Adrenal gland (tissue), 9 donors: ENCODE measurements at regions not wholly inside any gene's neighbourhood (a gene's known extent, or its start where the extent isn't known, plus 50 kb on each side); places are given as distances from the start of the nearest gene placed in this dataset.

Experiments used
- DNase-seq, 7 donors: peaks; one replicate each; pipeline ENCODE4 v3.0.0-alpha.2; 2019 to 2020
- H3K27ac ChIP-seq, 5 donors: fragments of 200-600 bp; sonication (generic) in 4 of 5; 1 replicate in 3 of 5; 2 replicates in 2 of 5; pipeline versions ENCODE4 v1.5.1 to v1.8.0; 2016 to 2020; ENCODE audit warnings: mild to moderate bottlenecking in 1 of 5
- H3K27me3 ChIP-seq: fragments of 200-600 bp; 2 replicates; pipeline ENCODE4 v1.8.0; 2021
- H3K36me3 ChIP-seq, 2 donors: fragments of 200-600 bp; replicated peaks in 1 of 2; 1 replicate in 1 of 2; 2 replicates in 1 of 2; pipeline versions ENCODE4 v1.5.1 to v1.8.0; 2018 to 2022
- H3K4me1 ChIP-seq, 2 donors: fragments of 200-600 bp; replicated peaks in 1 of 2; 1 replicate in 1 of 2; 2 replicates in 1 of 2; pipeline versions ENCODE4 v1.5.1 to v1.8.0; 2018 to 2021
- H3K4me3 ChIP-seq, 4 donors: fragments of 200-600 bp; sonication (generic) in 3 of 4; one replicate each; pipeline ENCODE4 v1.5.1; 2016 to 2018
- H3K9me3 ChIP-seq, 3 donors: fragments of 200-600 bp; sonication (generic) in 1 of 3; replicated peaks in 1 of 3; 1 replicate in 2 of 3; 2 replicates in 1 of 3; pipeline versions ENCODE4 v1.5.1 to v1.8.0; 2016 to 2021
- CTCF ChIP-seq, 6 experiments: fragments of 450-650 bp in 4 of 6; fragments of 200-600 bp in 2 of 6; sonication (generic) in 1 of 6; IDR thresholded peaks; 1 replicate in 5 of 6; 2 replicates in 1 of 6; pipeline versions ENCODE4 v1.5.1 to v1.8.0; 2016 to 2021; ENCODE audit warnings: antibody characterized with exemption in 6 of 6, mild to moderate bottlenecking in 2 of 6, moderate library complexity in 1 of 6
- POLR2A ChIP-seq, 2 donors: fragments of 450-650 bp; IDR thresholded peaks; one replicate each; pipeline ENCODE4 v1.6.1; 2017; ENCODE audit warnings: antibody characterized with exemption in 2 of 2, mild to moderate bottlenecking in 2 of 2, moderate library complexity in 1 of 2
- WGBS, 4 donors: extraction: QIAGEN DNeasy Blood & Tissue Kit in 2 of 4; methylation state at CpG; one replicate each; pipeline versions ENCODE4 v1.1.5 to v1.1.7; 2013 to 2017; 5-methylcytosine and 5-hydroxymethylcytosine counted together
- intact Hi-C, 2 donors: fragments of 100-400 bp; cut with DNase I; formaldehyde crosslinking; loops; one replicate each; pipeline versions ENCODE4 v1.14.1 to v1.15.0; 2022 to 2023
- donor health status: healthy with polysubstance abuse.
- donor health status: Bipolar disorder and iron deficiency.
- donor health status: DM: yes; HTN: yes; CAD: no.
- donor health status: DM: no; HTN: no; CAD: no.
- donor health status: DM: no; HTN: no; CAD: no.

- no peaks in the 10 kb centered on the region for H3K9me3 ChIP-seq
- H3K4me1 ChIP-seq = no peaks in the 10 kb centered on the region
- no peak overlapping the region for H3K4me3 ChIP-seq
- no peaks in the 10 kb centered on the region for H3K27me3 ChIP-seq
- TF ChIP-seq CTCF (IDR thresholded peaks at IDR 0.05) (no peak), POLR2A (IDR thresholded peaks at IDR 0.05) (no peak)
- H3K36me3 ChIP-seq = no peaks in the 10 kb centered on the region
- intact Hi-C loops = no loop called here
- no peak overlapping the region for H3K27ac ChIP-seq
- WGBS, 4 donors = 89 to 94% (median 91%) methylated on average over 3 of the region's 3 CpGs
- DNase-seq = no peak
These were observed 180.9 kb upstream of the PLXNA2 start for GRCh38 chr1:208425096-208425495.

DNA sequence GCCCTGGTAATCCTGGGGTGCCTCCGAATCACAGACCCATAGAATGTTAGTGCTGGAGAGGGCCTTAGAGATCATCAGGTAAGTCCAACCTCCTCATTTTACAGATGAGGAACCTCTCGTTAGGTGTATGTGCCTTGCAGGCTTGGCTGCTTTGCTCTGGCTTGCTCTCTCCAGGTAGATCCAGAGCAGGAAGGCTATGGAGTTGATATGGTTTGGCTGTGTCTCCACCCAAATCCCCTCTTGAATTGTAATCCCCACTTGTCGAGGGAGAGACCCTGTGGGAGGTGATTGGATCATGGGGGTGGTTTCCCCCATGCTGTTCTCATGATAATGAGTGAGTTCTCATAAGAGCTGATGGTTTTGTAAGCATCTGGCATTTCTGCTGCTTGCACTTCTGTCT is 186.0 kb upstream of the PLXNA2 start:
- H3K27me3 ChIP-seq = no peaks in the 10 kb centered on the region
- no peaks in the 10 kb centered on the region for H3K36me3 ChIP-seq
- H3K9me3 ChIP-seq = no peaks in the 10 kb centered on the region
- no peak for DNase-seq
- TF ChIP-seq POLR2A (IDR thresholded peaks at IDR 0.05) (no peak), CTCF (IDR thresholded peaks at IDR 0.05) (no peak)
- intact Hi-C loops = no loop called here
- H3K4me1 ChIP-seq = no peaks in the 10 kb centered on the region
- WGBS, 4 donors = 73 to 78% (median 77%) methylated on average over 3 of the region's 3 CpGs
- H3K27ac ChIP-seq = no peak overlapping the region
- no peak overlapping the region for H3K4me3 ChIP-seq

GRCh38 chr1:208431721-208432120 is 187.5 kb upstream of the PLXNA2 start:
- TF ChIP-seq POLR2A (IDR thresholded peaks at IDR 0.05) (no peak), CTCF (IDR thresholded peaks at IDR 0.05) (no peak)
- no peak overlapping the region for H3K27ac ChIP-seq
- WGBS, 4 donors = 82 to 93% (median 87%) methylated on average over 3 of the region's 3 CpGs
- no peak for DNase-seq
- intact Hi-C loops = no loop called here
- H3K36me3 ChIP-seq = no peaks in the 10 kb centered on the region
- no peaks in the 10 kb centered on the region for H3K27me3 ChIP-seq
- no peaks in the 10 kb centered on the region for H3K4me1 ChIP-seq
- H3K9me3 ChIP-seq = no peaks in the 10 kb centered on the region
- H3K4me3 ChIP-seq = no peak overlapping the region

DNA sequence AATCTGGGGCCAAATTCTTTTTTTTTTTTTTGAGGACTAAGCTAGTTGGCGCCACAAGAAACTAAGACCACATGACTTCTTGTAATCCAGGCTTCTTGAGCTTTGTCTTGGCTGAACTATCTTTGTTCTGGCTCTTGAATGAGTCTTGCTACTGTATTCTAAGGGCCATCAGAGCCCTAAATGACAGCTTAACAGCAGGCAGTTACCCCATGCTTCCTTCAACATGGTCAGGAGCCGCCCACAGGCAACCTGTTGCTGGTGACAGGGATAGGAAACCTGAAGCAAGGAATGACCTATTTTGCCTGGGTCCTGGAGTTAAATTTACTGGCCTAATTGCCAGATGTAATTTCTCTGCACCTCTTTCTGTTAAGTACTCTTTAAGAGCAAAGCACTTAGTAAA is 188.2 kb upstream of the PLXNA2 start:
- Histone ChIP-seq H3K36me3 (no peaks in the 10 kb centered on the region), H3K27ac (no peak overlapping the region), H3K9me3 (no peaks in the 10 kb centered on the region), H3K27me3 (no peaks in the 10 kb centered on the region), H3K4me3 (no peak overlapping the region), H3K4me1 (no peaks in the 10 kb centered on the region)
- intact Hi-C loops = no loop called here
- no peak for TF ChIP-seq CTCF (IDR thresholded peaks at IDR 0.05)
- no peak for TF ChIP-seq POLR2A (IDR thresholded peaks at IDR 0.05)
- 69 to 85% (median 79%) methylated on average over 2 of the region's 2 CpGs for WGBS, 4 donors
- no peak for DNase-seq
